GM12891 (cell line): ENCODE measurements at regions not wholly inside any gene's neighbourhood (a gene's known extent, or its start where the extent isn't known, plus 50 kb on each side); places are given as distances from the start of the nearest gene placed in this dataset.

ENCODE experiments used
- PAX5 ChIP-seq: IDR thresholded peaks from 2 replicates; pipeline ENCODE4 v1.6.1; 2011; ENCODE audit warnings: low read length, moderate library complexity, mild to moderate bottlenecking; ENCODE audit not compliant: insufficient read depth, severe bottlenecking
- POLR2A ChIP-seq: IDR thresholded peaks from 2 replicates; pipeline ENCODE4 v1.6.1; 2011; ENCODE audit warnings: low read depth, low read length, control low read depth
- POLR2AphosphoS5 ChIP-seq: IDR thresholded peaks from 2 replicates; pipeline ENCODE4 v1.6.1; 2011; ENCODE audit warnings: low read depth, low read length, control low read depth
- POU2F2 ChIP-seq: IDR thresholded peaks from 2 replicates; pipeline ENCODE4 v1.6.1; 2011; ENCODE audit warnings: low read depth, mild to moderate bottlenecking, control low read depth, low read length, moderate library complexity
- SPI1 ChIP-seq: IDR thresholded peaks from 2 replicates; pipeline ENCODE4 v1.6.1; 2011; ENCODE audit warnings: low read depth, low read length, control low read depth
- TAF1 ChIP-seq: IDR thresholded peaks from 2 replicates; pipeline ENCODE4 v1.6.1; 2011; ENCODE audit warnings: low read depth, low read length, control low read depth

DNA sequence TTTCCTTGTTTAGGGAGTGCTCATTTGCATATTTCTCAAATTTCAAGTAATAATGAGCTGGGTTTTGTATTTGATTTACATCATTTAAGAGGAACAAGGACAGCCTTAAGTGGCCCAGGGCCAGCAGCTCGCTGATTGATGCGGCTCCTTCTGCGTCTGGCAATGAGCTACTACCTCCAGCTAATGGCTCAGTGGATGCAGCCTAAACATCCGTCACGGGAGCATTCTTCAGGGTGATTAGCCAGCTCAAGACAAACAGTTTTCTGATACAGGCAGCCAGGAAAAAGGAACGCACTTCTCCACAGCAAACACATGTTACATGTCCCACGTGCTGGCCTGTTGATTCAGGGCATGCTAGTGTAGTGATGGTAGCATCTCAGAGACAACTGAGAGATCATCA, 169.3 kb upstream of the TCERG1L start:
- no peak for TF ChIP-seq PAX5
- TF ChIP-seq POLR2AphosphoS5 = no peak
- no peak for TF ChIP-seq POLR2A
- TF ChIP-seq TAF1 = no peak
- no peak for TF ChIP-seq POU2F2
- TF ChIP-seq SPI1 = no peak
